GM12878 (cell line): ENCODE measurements at regions not wholly inside any gene's neighbourhood (a gene's known extent, or its start where the extent isn't known, plus 50 kb on each side); places are given as distances from the start of the nearest gene placed in this dataset.

Experiments used
- ATAC-seq: fragments of 200-7000 bp; cut with Tn5 transposase; 3 replicates; pipeline ENCODE4 v1.9.1; 2020; ENCODE audit warnings: mild to moderate bottlenecking, moderate library complexity
- BruUV-seq: library from RNA; stranded (reverse); fragments of 400-500 nt; replicated peaks from 2 replicates; lab custom pipeline; 2021; lab: Mats Ljungman, UMichigan
- CTCF ChIA-PET: fragments of 300-600 bp; sonication (Branson Sonifier 250); formaldehyde crosslinking; extraction: SDS; loops from one replicate; lab custom pipeline; 2021; ENCODE audit warnings: inconsistent platforms; lab: Yijun Ruan, JAX
- POLR2A ChIA-PET: fragments of 350-600 bp; formaldehyde crosslinking; extraction: SDS; loops from one replicate; lab custom pipeline; 2021; ENCODE audit warnings: inconsistent platforms; lab: Charles Lee
- RAD21 ChIA-PET: fragments of 300-600 bp; sonication (Branson Sonifier 250); formaldehyde crosslinking; loops from one replicate; lab custom pipeline; 2023; ENCODE audit warnings: antibody characterized with exemption; ENCODE audit not compliant: unreplicated experiment; lab: Charles Lee
- SMC1A ChIA-PET: fragments of 300-600 bp; sonication (Branson Sonifier 250); formaldehyde crosslinking; loops from one replicate; lab custom pipeline; 2023; ENCODE audit not compliant: unreplicated experiment, uncharacterized antibody; lab: Charles Lee
- DNase-seq: peaks from one replicate; pipeline ENCODE4 v3.0.0-alpha.2; 2011; ENCODE audit warnings: low read depth, low spot score
- FAIRE-seq: peaks from 3 replicates; lab custom pipeline; 2011; peaks lifted over from hg19 to GRCh38; lab: Jason Lieb, UNC
- H2AFZ ChIP-seq: 2 replicates; pipeline ENCODE4 v1.6.0; 2011; ENCODE audit warnings: low read depth, low read length, control low read depth; ENCODE audit not compliant: control insufficient read depth
- H3K27ac ChIP-seq: 2 replicates; pipeline ENCODE4 v1.5.1; 2011; ENCODE audit warnings: control low read depth; ENCODE audit not compliant: control insufficient read depth, insufficient read depth
- H3K27me3 ChIP-seq, 2 experiments: replicated peaks in 1 of 2; 2 replicates each; pipeline versions ENCODE4 v1.6.0 to v1.6.1; 2011; ENCODE audit warnings: low read length in 1 of 2; ENCODE audit not compliant: control insufficient read depth in 2 of 2, insufficient read depth in 2 of 2
- H3K36me3 ChIP-seq, 2 experiments: 2 replicates each; pipeline ENCODE4 v1.5.1; 2011; ENCODE audit warnings: low read length in 1 of 2; ENCODE audit not compliant: control insufficient read depth in 2 of 2, insufficient read depth in 2 of 2
- H3K4me1 ChIP-seq: 2 replicates; pipeline ENCODE4 v1.6.1; 2011; ENCODE audit warnings: mild to moderate bottlenecking, low read length, moderate library complexity, mixed read lengths; ENCODE audit not compliant: control insufficient read depth, insufficient read depth
- H3K4me2 ChIP-seq: 2 replicates; pipeline ENCODE4 v1.6.0; 2011; ENCODE audit warnings: control low read depth; ENCODE audit not compliant: control insufficient read depth, insufficient read depth
- H3K4me3 ChIP-seq: fragments of 200-600 bp; sonication (generic); 2 replicates; pipeline ENCODE4 v1.5.1; 2016
- H3K79me2 ChIP-seq: 2 replicates; pipeline ENCODE4 v1.6.0; 2011; ENCODE audit warnings: low read length; ENCODE audit not compliant: control insufficient read depth, insufficient read depth
- H3K9ac ChIP-seq: 2 replicates; pipeline ENCODE4 v1.8.0; 2011; ENCODE audit warnings: low read length, control low read depth, mixed read lengths; ENCODE audit not compliant: control insufficient read depth, insufficient read depth
- H3K9me3 ChIP-seq: replicated peaks from 3 replicates; pipeline ENCODE4 v1.5.1; 2011; ENCODE audit warnings: mild to moderate bottlenecking, low read length; ENCODE audit not compliant: control insufficient read depth, insufficient read depth
- H4K20me1 ChIP-seq: 2 replicates; pipeline ENCODE4 v1.6.0; 2011; ENCODE audit not compliant: control insufficient read depth, insufficient read depth
- E2F4 ChIP-seq: IDR thresholded peaks from 2 replicates; pipeline ENCODE4 v1.6.1; 2012; ENCODE audit warnings: low read depth, low read length, improper control_type of control experiment
- EZH2 ChIP-seq: IDR thresholded peaks from 2 replicates; pipeline ENCODE4 v1.6.1; 2012; ENCODE audit warnings: low read depth, mild to moderate bottlenecking, control low read depth, inconsistent platforms, low read length, borderline replicate concordance; ENCODE audit not compliant: control insufficient read depth
- GATAD2B ChIP-seq: fragments of 450-650 bp; conservative IDR thresholded peaks from 2 replicates; pipeline ENCODE4 v1.6.1; 2017; ENCODE audit warnings: low read depth, mild to moderate bottlenecking, moderate library complexity
- HSF1 ChIP-seq: fragments of 150-350 bp; IDR thresholded peaks from 2 replicates; pipeline ENCODE4 v1.6.1; 2014; ENCODE audit warnings: mild to moderate bottlenecking, low read depth, low read length
- KLF5 ChIP-seq: fragments of 450-650 bp; IDR thresholded peaks from 2 replicates; pipeline ENCODE4 v1.6.1; 2014; ENCODE audit warnings: mild to moderate bottlenecking; ENCODE audit not compliant: partially characterized antibody
- RBBP5 ChIP-seq: fragments of 200-600 bp; sonication (generic); conservative IDR thresholded peaks from 2 replicates; pipeline ENCODE4 v1.6.1; 2016
- REST ChIP-seq: IDR thresholded peaks from 2 replicates; pipeline ENCODE4 v1.6.1; 2012; ENCODE audit warnings: mild to moderate bottlenecking, low read depth, low read length
- SKIL ChIP-seq: fragments of 450-650 bp; IDR thresholded peaks from 2 replicates; pipeline ENCODE4 v1.6.1; 2017; ENCODE audit warnings: mild to moderate bottlenecking, low read depth, inconsistent platforms; ENCODE audit not compliant: poor library complexity, severe bottlenecking
- STAT1 ChIP-seq: fragments of 450-650 bp; conservative IDR thresholded peaks from 2 replicates; pipeline ENCODE4 v1.6.1; 2014; ENCODE audit warnings: antibody characterized with exemption, mild to moderate bottlenecking
- TARDBP ChIP-seq: IDR thresholded peaks from 2 replicates; pipeline ENCODE4 v1.6.1; 2016; ENCODE audit warnings: borderline replicate concordance
- ZBTB4 ChIP-seq: fragments of 450-650 bp; formaldehyde crosslinking; IDR thresholded peaks from 2 replicates; pipeline ENCODE4 v1.4.0; 2022; ENCODE audit warnings: mild to moderate bottlenecking, moderate library complexity
- WGBS: methylation state at CpG from one replicate; pipeline ENCODE4 v1.1.6; 2016; ENCODE audit warnings: low lambda C conversion rate; ENCODE audit not compliant: insufficient replicate concordance, insufficient coverage; ENCODE audit errors: missing lambda C conversion rate; 5-methylcytosine and 5-hydroxymethylcytosine counted together
- in situ Hi-C: fragments of 300-500 bp; cut with MboI; formaldehyde crosslinking; loops from 9 replicates; pipeline ENCODE4 v1.14.3; 2018; ENCODE audit warnings: mixed read lengths
- intact Hi-C: fragments of 100-400 bp; cut with micrococcal nuclease; formaldehyde crosslinking; loops from one replicate; pipeline ENCODE4 v1.14.2; 2022; ENCODE audit not compliant: unreplicated experiment

GRCh38 chr13:79081942-79082341, 324.1 kb downstream of the RBM26 start:
- SMC1A ChIA-PET = no interaction called here
- H3K9me3 ChIP-seq = no peaks in the 10 kb centered on the region
- intact Hi-C loops = no loop called here
- no peaks in the 10 kb centered on the region for H3K79me2 ChIP-seq
- no peak overlapping the region for H3K4me3 ChIP-seq
- in situ Hi-C loops = no loop called here
- DNase-seq = no peak
- TF ChIP-seq ZBTB4 (CRISPR knock-in tag) (no peak), REST (no peak), RBBP5 (no peak), KLF5 (no peak), EZH2 (no peak), STAT1 (no peak), GATAD2B (no peak), HSF1 (no peak), E2F4 (no peak), SKIL (no peak), TARDBP (no peak)
- TF ChIP-seq, all 136 proteins: peak for 0
- H3K27ac ChIP-seq = no peak overlapping the region
- H3K4me1 ChIP-seq = no peaks in the 10 kb centered on the region
- no peak overlapping the region for H2AFZ ChIP-seq
- H3K36me3 ChIP-seq = no peaks in the 10 kb centered on the region
- ATAC-seq (no peak), FAIRE-seq (no peak)
- CTCF ChIA-PET = interaction anchor here (1.1 kb wide), 1 partner anchor 9 kb away, joined by 3 read pairs; no protein-coding TSS in a partner anchor
- no peaks in the 10 kb centered on the region for H4K20me1 ChIP-seq
- H3K27me3 ChIP-seq = no peaks in the 10 kb centered on the region
- 67% methylated on average over 4 of the region's 4 CpGs for WGBS
- POLR2A ChIA-PET = no interaction called here
- BruUV-seq = no TSS peak
- RAD21 ChIA-PET = no interaction called here
- H3K9ac ChIP-seq = no peak overlapping the region
- no peak overlapping the region for H3K4me2 ChIP-seq
